ENCODE measurements at regions not wholly inside any gene's neighbourhood (a gene's known extent, or its start where the extent isn't known, plus 50 kb on each side); places are given as distances from the start of the nearest gene placed in this dataset.

DNA sequence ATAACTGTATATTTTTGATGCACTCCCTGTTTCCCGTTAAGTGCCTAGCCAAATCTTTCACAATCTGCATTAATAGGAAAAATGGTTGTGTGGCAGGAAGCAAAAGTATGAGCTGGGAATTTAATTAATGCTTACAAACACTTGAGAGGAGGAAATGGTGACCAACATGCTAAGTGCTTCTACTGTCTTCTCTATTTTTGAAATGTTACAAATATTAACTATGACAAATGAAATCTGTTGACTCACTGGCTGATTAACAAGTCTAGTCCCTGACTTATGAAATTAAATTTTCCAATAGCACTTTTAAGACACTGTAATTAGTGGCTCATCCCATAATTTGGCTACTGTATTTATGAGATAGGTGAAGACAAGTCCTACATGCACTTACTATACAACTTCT is 446.9 kb upstream of the DPPA4 start:
- DNase-seq: no peak
- H3K27me3 ChIP-seq: no peaks in the 10 kb centered on the region
- H3K4me3 ChIP-seq: no peak overlapping the region
- intact Hi-C loops (cut with DNase I; ENCODE audit: low total_unique reads): no loop called here
- no peaks in the 10 kb centered on the region for H3K9me3 ChIP-seq
- no peaks in the 10 kb centered on the region for H3K36me3 ChIP-seq
- TF ChIP-seq POLR2A (IDR thresholded peaks at IDR 0.05): no peak
- TF ChIP-seq, protein P1, sequence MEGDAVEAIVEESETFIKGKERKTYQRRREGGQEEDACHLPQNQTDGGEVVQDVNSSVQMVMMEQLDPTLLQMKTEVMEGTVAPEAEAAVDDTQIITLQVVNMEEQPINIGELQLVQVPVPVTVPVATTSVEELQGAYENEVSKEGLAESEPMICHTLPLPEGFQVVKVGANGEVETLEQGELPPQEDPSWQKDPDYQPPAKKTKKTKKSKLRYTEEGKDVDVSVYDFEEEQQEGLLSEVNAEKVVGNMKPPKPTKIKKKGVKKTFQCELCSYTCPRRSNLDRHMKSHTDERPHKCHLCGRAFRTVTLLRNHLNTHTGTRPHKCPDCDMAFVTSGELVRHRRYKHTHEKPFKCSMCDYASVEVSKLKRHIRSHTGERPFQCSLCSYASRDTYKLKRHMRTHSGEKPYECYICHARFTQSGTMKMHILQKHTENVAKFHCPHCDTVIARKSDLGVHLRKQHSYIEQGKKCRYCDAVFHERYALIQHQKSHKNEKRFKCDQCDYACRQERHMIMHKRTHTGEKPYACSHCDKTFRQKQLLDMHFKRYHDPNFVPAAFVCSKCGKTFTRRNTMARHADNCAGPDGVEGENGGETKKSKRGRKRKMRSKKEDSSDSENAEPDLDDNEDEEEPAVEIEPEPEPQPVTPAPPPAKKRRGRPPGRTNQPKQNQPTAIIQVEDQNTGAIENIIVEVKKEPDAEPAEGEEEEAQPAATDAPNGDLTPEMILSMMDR (IDR thresholded peaks at IDR 0.05): no peak
- no peak overlapping the region for H3K27ac ChIP-seq
- no peaks in the 10 kb centered on the region for H3K4me1 ChIP-seq

DNA sequence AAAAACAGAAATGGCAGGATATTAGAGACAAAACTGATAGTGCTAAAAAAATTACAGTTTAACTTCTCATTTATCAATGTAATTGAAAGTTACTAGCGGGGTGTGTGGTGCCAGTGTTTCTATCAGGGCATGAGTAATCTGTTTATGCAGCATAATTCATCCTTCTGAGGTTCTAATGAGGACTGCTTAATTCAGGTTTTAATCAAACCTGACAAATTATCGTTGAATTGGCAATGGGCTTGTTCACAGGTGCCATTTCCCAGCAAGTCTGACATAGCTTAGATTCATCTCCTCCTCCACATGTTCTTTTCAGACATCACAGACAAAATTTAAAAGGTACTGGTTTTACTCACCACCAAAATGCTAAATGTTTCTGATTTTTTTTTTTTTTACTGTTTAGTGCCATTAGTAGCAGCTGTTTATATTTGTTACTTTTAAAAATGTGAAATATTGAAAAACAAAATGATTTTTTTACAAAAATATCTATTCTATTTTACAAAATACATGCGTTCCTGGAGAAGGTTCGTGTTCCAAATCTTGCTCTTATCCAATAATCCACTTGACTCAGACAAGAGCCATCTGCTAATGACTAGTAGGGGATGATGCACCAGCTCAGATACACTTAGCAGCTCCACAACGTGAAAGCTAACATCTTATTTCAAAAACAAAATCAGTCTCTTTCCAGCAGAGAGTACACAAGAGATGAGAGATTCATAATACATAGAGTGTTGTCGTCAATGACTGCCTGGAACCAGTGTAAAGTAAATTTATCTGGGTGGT is 447.7 kb upstream of the DPPA4 start:
- no peaks in the 10 kb centered on the region for H3K27me3 ChIP-seq

DNA sequence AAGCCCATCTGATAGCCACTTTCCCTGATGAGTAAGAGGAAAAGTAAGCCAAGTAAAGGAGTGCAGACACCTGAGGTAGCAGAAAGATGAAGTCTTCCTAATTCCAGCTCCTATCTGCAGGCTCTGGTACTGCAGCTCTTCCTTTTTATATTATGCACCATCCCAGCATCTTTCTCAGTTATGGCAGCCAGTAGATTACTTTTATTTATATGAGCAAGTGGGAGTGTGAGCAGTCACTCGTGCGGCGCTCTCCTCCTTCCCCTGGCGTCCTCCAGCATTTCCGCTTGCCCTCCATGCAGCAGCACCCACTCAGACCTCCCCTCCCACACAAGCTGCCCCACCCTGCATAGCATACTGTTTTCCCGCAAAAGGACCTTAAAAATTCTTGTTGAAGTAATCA is 465.9 kb upstream of the DPPA4 start:
- H3K27ac ChIP-seq: no peak overlapping the region
- TF ChIP-seq, protein P1 (IDR thresholded peaks at IDR 0.05): no peak
- no peak for TF ChIP-seq POLR2A (IDR thresholded peaks at IDR 0.05)
- no peak overlapping the region for H3K4me3 ChIP-seq

More for the DNA sequence above, 447.7 kb upstream of the DPPA4 start:
- no peak for DNase-seq
- Histone ChIP-seq H3K27ac (no peak overlapping the region), H3K4me3 (no peak overlapping the region), H3K36me3 (no peaks in the 10 kb centered on the region), H3K9me3 (no peaks in the 10 kb centered on the region), H3K4me1 (no peaks in the 10 kb centered on the region)
- TF ChIP-seq, protein P1 (IDR thresholded peaks at IDR 0.05): no peak
- TF ChIP-seq POLR2A (IDR thresholded peaks at IDR 0.05): no peak
- intact Hi-C loops (cut with DNase I; ENCODE audit: low total_unique reads): no loop called here

DNA sequence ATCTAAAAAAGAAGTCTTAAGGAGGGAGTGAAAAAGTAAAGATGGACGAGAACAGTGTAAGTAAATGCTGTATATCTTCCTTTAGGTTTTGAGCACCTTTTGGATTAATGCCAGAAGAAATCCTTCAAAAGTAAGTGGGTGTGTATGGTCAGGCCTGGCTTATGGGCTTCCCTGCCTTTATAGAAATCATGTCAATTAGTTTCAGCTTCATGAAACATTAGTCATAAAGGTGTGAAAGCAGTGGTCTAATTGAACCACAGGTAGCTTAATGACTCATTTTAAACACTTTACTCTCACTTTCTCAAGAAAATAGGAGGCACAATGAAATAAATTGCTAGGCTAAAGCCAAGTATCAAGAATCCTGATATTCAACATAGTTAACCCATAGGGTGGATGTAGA is 467.4 kb upstream of the DPPA4 start:
- Histone ChIP-seq H3K27ac (no peak overlapping the region), H3K4me1 (no peaks in the 10 kb centered on the region), H3K36me3 (no peaks in the 10 kb centered on the region), H3K4me3 (no peak overlapping the region), H3K9me3 (no peaks in the 10 kb centered on the region), H3K27me3 (no peaks in the 10 kb centered on the region)
- DNase-seq: no peak
- TF ChIP-seq, protein P1 (IDR thresholded peaks at IDR 0.05): no peak
- TF ChIP-seq POLR2A (IDR thresholded peaks at IDR 0.05): no peak
- intact Hi-C loops (cut with DNase I; ENCODE audit: low total_unique reads): no loop called here

More for the DNA sequence above, 465.9 kb upstream of the DPPA4 start:
- no peaks in the 10 kb centered on the region for H3K9me3 ChIP-seq
- no peaks in the 10 kb centered on the region for H3K36me3 ChIP-seq
- intact Hi-C loops (cut with DNase I; ENCODE audit: low total_unique reads): no loop called here
- DNase-seq: no peak
- no peaks in the 10 kb centered on the region for H3K27me3 ChIP-seq
- H3K4me1 ChIP-seq: no peaks in the 10 kb centered on the region

DNA sequence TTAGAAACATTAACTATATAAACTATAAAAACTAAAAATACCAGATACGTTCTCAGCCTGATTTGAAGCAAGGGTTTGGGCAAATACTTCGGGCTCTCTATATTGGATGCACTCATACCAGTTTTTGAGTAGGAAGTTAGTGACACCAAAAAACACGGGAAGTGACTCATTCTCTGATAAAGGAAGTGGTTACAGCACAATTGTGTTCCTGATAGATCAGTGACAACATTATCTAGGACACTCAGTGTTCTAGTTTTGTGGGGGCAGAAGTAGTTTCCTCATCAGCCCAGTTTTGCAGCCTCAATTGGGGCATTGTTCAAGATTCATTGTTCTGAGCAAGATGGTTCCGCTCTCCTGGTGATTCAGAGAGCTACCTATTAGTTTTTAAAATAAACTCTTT is 469.6 kb upstream of the DPPA4 start:
- intact Hi-C loops (cut with DNase I; ENCODE audit: low total_unique reads): no loop called here
- no peaks in the 10 kb centered on the region for H3K9me3 ChIP-seq
- no peaks in the 10 kb centered on the region for H3K4me1 ChIP-seq
- no peaks in the 10 kb centered on the region for H3K27me3 ChIP-seq
- no peak overlapping the region for H3K27ac ChIP-seq
- no peak overlapping the region for H3K4me3 ChIP-seq
- H3K36me3 ChIP-seq: no peaks in the 10 kb centered on the region
- no peak for DNase-seq
- TF ChIP-seq POLR2A (IDR thresholded peaks at IDR 0.05): no peak
- TF ChIP-seq, protein P1 (IDR thresholded peaks at IDR 0.05): no peak

Measured in uterus (tissue), 3 donors.